Tibial artery (tissue), 4 donors: ENCODE measurements at regions not wholly inside any gene's neighbourhood (a gene's known extent, or its start where the extent isn't known, plus 50 kb on each side); places are given as distances from the start of the nearest gene placed in this dataset.

Experiments used
- DNase-seq, 2 donors: peaks; one replicate each; pipeline ENCODE4 v3.0.0-alpha.2; 2019
- H3K27ac ChIP-seq, 2 donors: fragments of 200-600 bp; sonication (generic) in 1 of 2; 1 replicate in 1 of 2; 2 replicates in 1 of 2; pipeline ENCODE4 v1.5.1; 2018 to 2019; ENCODE audit warnings: mild to moderate bottlenecking in 1 of 2
- H3K27me3 ChIP-seq, 2 donors: fragments of 200-600 bp; sonication (generic) in 1 of 2; one replicate each; pipeline versions ENCODE4 v1.5.1 to v1.6.0; 2016 to 2019
- H3K36me3 ChIP-seq, 3 donors: fragments of 200-600 bp; sonication (generic) in 2 of 3; one replicate each; pipeline ENCODE4 v1.5.1; 2016 to 2019; ENCODE audit warnings: mild to moderate bottlenecking in 2 of 3
- H3K4me1 ChIP-seq, 4 donors: fragments of 200-600 bp; sonication (generic) in 2 of 4; 1 replicate in 3 of 4; 2 replicates in 1 of 4; pipeline ENCODE4 v1.5.1; 2016 to 2019
- H3K4me3 ChIP-seq, 2 donors: fragments of 200-600 bp; sonication (generic) in 1 of 2; 1 replicate in 1 of 2; 2 replicates in 1 of 2; pipeline ENCODE4 v1.5.1; 2018 to 2019; ENCODE audit warnings: mild to moderate bottlenecking in 2 of 2
- H3K9me3 ChIP-seq, 3 donors: fragments of 200-600 bp; sonication (generic) in 1 of 3; one replicate each; pipeline ENCODE4 v1.5.1; 2016 to 2019
- CTCF ChIP-seq, 2 experiments: fragments of 200-600 bp in 1 of 2; fragments of 450-650 bp in 1 of 2; IDR thresholded peaks; one replicate each; pipeline ENCODE4 v1.5.1; 2017 to 2019; ENCODE audit warnings: antibody characterized with exemption in 2 of 2, mild to moderate bottlenecking in 1 of 2, moderate library complexity in 1 of 2
- intact Hi-C: fragments of 100-400 bp; cut with DNase I; formaldehyde crosslinking; loops from one replicate; pipeline ENCODE4 v1.15.0; 2023; ENCODE audit warnings: low total_unique reads

GRCh38 chr1:112776688-112777087 is 61.6 kb upstream of the PPM1J start:
- no peak overlapping the region for H3K4me3 ChIP-seq
- H3K27me3 ChIP-seq = peaks cover 0 to 4% of the 10 kb centered on the region in 2 donors
- H3K9me3 ChIP-seq = no peaks in the 10 kb centered on the region
- no peak for DNase-seq
- no peak overlapping the region for H3K27ac ChIP-seq
- intact Hi-C loops = no loop called here
- H3K4me1 ChIP-seq = no peaks in the 10 kb centered on the region
- no peak for TF ChIP-seq CTCF (IDR thresholded peaks at IDR 0.05)
- H3K36me3 ChIP-seq = no peaks in the 10 kb centered on the region

GRCh38 chr1:112772781-112773180 is 57.6 kb upstream of the PPM1J start:
- Histone ChIP-seq H3K4me1 (no peaks in the 10 kb centered on the region), H3K36me3 (no peaks in the 10 kb centered on the region), H3K9me3 (no peaks in the 10 kb centered on the region), H3K27ac (no peak overlapping the region), H3K4me3 (no peak overlapping the region), H3K27me3 (peaks cover 0 to 7% of the 10 kb centered on the region in 2 donors)
- DNase-seq = no peak
- intact Hi-C loops = no loop called here
- TF ChIP-seq CTCF (IDR thresholded peaks at IDR 0.05) = no peak

GRCh38 chr1:112770724-112771123 is 55.6 kb upstream of the PPM1J start:
- no peak overlapping the region for H3K4me3 ChIP-seq
- no peak for TF ChIP-seq CTCF (IDR thresholded peaks at IDR 0.05)
- no peaks in the 10 kb centered on the region for H3K36me3 ChIP-seq
- H3K9me3 ChIP-seq = no peaks in the 10 kb centered on the region
- intact Hi-C loops = no loop called here
- no peaks in the 10 kb centered on the region for H3K4me1 ChIP-seq
- DNase-seq = no peak
- peaks cover 0 to 4% of the 10 kb centered on the region in 2 donors for H3K27me3 ChIP-seq
- H3K27ac ChIP-seq = no peak overlapping the region

- no peaks in the 10 kb centered on the region for H3K4me1 ChIP-seq
- H3K36me3 ChIP-seq = no peaks in the 10 kb centered on the region
- peaks cover 0 to 4% of the 10 kb centered on the region in 2 donors for H3K27me3 ChIP-seq
- no peak for TF ChIP-seq CTCF (IDR thresholded peaks at IDR 0.05)
- no peaks in the 10 kb centered on the region for H3K9me3 ChIP-seq
- DNase-seq = no peak
- H3K4me3 ChIP-seq = no peak overlapping the region
- intact Hi-C loops = no loop called here
- H3K27ac ChIP-seq = no peak overlapping the region
These were observed 54.5 kb upstream of the PPM1J start for GRCh38 chr1:112769611-112770010.

- no peak for TF ChIP-seq CTCF (IDR thresholded peaks at IDR 0.05)
- H3K27ac ChIP-seq = no peak overlapping the region
- no peak overlapping the region for H3K4me3 ChIP-seq
- H3K36me3 ChIP-seq = no peaks in the 10 kb centered on the region
- H3K27me3 ChIP-seq = peaks cover 0 to 4% of the 10 kb centered on the region in 2 donors
- no peak for DNase-seq
- H3K9me3 ChIP-seq = no peaks in the 10 kb centered on the region
- H3K4me1 ChIP-seq = peaks cover 0 to 9% (median 6%) of the 10 kb centered on the region in 4 donors
- intact Hi-C loops = no loop called here
These were observed 52.5 kb upstream of the PPM1J start for GRCh38 chr1:112767646-112768045.
